SIG-M5 treated with dmso at 0.1 percent for 504 hours (cell line): ENCODE measurements at regions not wholly inside any gene's neighbourhood (a gene's known extent, or its start where the extent isn't known, plus 50 kb on each side); places are given as distances from the start of the nearest gene placed in this dataset.
"Not testable (repeated sequence)": the region's sequence is repeated elsewhere in the genome, so short reads cannot be mapped to it uniquely, and the experiment has no call there.

ENCODE experiments used
- DNase-seq: peaks from one replicate; lab custom pipeline; 2025; ENCODE audit not compliant: unreplicated experiment; lab: John Stamatoyannopoulos, UW

DNA sequence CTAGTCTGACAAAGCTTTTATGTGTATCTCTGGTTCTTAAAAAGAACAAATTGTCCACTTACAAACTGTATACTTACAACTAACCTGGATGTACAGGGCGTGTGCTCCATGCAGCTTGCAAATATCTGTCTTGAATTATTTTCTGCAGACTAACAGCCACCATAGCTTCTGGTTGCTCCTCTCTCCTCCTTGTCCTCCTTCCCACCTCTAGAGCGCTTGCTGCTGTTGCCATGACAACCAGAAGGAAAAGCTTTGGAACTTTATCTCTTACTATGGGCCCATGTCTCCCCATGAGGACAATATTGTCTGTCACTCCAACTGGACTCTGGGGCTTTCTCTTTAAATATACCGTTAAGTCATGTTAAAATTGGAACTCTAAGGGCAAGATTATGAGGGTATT lies 71.5 kb upstream of the DHX40 start:
- no peak for DNase-seq

DNA sequence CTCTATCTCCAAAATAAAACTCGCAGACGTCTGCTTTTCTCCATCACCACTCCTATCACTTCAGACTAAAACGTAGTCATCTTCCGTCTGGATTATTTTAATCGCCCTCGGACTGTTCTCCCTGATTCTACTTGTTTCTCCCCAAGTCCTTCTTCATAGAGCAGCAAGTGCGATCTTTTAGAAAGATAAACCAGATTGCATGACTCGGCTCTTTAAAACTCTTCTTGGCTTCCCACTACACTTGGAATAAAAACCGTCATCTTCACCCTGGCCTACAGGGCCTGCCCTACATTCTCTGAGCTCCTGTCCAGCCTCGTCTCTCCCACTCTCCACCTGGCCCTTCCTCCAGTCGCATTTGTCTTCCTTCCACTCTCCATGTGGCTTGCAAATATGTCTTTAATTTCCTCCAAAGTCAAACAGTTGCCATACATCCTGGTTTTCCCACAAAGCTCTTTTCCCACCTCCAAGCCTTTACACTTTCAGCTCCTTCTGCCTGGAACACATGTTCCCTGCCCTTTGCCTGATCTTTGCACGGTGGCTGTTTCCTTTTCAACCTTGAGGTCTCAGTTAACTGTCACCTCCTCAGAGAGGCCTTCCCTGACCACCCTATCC lies 70.5 kb upstream of the DHX40 start:
- DNase-seq, result no peak

DNA sequence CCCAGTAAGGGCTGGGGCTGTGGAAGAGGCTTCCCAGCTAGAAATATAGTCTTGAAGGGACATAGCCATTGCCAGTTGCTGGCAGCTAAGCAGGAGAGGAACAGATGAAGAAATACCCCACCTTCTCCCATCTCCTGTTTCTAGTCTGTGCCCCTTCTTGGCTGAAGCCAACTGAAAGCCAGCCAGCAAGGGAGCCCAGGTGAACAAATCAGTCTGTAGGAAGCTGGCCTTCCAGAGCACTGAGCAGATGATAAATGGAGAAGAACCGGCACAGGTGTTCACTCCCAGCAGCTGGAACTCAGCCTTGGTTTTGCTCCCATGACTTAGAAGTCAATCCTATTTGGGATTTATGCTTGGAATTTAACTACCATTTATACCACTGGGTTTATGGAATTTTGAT lies 69.2 kb upstream of the DHX40 start:
- DNase-seq, result no peak

DNA sequence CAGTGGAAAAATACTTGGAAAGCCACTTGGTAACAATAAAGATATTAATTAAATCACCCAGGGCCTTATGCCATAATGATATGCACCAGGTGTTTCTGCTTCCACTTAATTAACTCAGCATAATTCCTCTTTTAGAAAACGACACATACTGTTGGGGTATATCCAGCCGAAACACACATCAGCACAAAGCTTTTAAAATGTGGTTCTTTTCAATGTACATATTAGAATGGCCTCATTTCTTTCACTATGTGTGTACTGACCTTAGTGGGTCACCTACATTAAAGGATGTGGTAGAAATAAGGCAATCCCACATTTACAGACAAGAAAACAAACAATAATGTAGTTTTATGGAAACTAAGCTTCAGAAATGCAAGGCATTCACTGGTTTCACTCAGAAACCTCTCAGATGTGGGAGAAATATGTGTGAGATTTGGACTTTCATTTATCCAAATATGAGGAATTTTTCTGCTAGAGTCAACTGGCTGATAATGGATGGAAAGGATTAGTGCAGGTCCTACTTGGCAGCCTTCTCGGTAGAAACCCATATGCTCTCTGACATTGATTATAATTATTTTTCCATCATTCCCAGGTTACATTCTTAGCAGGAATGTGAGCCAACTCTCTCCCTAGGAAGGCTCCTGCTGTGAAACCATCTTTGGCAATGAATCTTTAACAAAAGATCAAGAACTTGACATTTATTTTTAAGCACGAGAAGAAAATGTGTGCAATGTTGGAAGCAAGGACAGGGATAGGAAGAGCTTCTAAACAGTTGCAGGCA lies 66.7 kb upstream of the DHX40 start:
- no peak for DNase-seq

DNA sequence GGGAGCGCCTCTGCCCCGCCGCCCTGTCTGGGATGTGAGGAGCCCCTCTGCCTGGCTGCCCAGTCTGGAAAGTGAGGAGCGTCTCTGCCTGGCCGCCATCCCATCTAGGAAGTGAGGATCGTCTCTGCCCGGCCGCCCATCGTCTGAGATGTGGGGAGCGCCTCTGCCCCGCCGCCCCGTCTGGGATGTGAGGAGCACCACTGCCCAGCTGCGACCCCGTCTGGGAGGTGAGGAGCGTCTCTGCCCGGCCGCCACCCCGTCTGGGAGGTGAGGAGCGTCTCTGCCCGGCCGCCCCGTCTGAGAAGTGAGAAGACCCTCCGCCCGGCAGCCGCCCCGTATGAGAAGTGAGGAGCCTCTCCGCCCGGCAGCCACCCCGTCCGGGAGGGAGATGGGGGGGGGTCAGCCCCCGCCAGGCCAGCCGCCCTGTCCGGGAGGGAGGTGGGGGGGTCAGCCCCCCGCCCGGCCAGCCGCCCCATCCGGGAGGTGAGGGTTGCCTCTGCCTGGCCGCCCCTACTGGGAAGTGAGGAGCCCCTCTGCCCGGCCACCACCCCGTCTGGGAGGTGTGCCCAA lies 65.2 kb upstream of the DHX40 start:
- not testable (repeated sequence) for DNase-seq

DNA sequence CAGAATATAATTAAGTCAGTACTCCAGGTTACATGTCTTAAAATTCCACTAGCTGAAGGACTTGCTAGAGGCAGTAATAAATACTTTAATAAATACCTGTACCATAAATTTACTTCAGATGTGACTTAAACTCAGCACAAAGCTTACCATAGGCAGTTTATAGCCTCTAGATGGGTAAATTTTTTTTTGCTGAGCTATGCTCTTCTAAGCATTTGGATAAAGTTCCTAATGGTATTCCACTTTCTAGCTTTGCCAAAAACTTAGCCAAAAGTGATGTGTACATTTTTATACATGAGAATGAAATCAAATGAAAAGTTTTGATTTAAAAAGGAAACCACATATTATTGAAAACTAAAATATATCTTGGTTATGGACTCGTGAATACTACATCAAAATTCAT lies 63.7 kb upstream of the DHX40 start:
- no peak for DNase-seq

DNA sequence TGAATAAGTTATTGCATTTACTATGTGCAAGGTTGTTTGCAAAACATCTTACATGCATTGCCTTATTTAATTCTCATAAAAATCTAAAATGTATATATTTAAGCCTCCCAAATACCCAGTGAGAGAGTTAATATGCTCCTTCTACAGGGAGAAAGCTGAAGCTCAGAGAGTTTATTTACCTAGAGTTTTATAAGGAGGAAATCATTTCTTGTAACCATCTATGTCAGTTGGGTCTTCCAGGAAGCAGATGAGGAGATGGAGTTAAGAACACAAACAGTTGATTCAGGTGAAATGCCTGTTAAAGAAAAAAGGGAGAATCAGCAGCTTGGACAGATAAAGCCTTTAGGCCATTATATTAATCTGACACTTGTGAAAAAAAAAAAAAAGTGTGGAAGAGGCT lies 62.6 kb upstream of the DHX40 start:
- DNase-seq, result no peak

DNA sequence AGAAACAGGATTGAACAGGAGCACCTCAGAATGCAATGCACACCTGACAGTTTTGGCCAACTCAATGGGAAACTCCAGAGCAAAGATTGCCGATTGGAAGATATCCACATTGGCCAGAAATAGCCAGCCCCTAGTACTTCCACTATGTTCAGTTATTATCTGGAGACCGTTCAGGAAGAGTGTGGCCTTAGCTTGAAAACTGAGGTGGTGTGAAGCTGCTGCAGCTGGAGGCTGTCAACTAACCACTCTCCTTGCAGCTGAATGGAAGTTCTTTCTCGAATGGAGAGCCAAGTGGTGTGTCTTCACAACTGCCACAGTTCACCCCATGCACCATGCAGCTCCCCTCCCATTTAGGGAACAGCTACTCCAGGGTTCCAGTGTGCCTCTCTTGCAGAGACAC lies 61.9 kb upstream of the DHX40 start:
- DNase-seq, result no peak

DNA sequence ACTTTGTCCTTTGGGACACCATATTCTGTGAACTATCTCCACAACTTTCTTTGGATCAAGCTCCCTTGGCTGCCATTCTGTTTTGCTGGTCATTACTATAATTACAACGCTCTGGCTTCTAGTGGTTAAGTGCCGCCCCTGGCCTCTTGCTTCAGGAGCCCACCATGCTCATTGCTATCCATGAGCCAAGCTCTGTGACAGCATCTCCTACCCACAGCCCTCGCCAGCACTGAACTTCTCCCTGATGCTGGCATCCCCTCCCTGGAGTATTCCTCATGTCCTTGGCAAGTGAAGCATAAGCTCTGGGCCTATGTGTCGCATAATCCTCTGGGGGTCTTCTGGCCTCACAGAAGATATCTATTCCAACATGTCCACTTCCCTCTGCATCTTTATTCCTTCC lies 60.6 kb upstream of the DHX40 start:
- no peak for DNase-seq

DNA sequence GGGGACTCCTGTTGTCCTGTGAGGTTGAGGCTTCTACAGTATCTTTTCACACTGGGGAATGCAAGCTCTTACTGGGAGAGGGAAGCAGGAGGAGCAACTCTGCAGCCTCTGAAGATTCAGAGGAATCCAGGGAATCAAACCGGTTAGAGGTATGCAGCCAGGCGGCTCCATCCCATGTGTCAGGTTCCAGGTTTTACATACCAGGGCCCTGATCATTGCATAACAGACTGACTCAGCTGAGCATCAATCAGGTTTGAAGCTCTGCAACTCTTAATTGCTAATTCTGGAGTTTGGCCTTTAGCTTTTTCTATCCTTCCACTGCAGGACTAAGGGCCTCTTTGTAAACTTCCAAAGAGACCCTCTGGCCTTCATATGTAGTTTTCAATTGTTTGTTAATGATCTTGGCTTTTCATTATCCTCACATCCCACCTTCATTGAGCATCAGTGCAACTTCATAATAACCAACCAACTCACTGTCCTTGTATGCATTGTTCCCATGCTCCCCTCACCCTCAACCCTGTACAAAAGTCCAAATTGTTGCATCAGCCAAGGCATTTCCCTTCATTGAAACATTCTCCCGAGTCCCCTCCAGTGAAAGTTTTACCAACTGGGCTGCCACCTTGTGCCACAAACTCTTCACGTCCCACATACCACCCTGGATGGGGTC lies 59.7 kb upstream of the DHX40 start:
- peak; percentile 66 for DNase-seq

DNA sequence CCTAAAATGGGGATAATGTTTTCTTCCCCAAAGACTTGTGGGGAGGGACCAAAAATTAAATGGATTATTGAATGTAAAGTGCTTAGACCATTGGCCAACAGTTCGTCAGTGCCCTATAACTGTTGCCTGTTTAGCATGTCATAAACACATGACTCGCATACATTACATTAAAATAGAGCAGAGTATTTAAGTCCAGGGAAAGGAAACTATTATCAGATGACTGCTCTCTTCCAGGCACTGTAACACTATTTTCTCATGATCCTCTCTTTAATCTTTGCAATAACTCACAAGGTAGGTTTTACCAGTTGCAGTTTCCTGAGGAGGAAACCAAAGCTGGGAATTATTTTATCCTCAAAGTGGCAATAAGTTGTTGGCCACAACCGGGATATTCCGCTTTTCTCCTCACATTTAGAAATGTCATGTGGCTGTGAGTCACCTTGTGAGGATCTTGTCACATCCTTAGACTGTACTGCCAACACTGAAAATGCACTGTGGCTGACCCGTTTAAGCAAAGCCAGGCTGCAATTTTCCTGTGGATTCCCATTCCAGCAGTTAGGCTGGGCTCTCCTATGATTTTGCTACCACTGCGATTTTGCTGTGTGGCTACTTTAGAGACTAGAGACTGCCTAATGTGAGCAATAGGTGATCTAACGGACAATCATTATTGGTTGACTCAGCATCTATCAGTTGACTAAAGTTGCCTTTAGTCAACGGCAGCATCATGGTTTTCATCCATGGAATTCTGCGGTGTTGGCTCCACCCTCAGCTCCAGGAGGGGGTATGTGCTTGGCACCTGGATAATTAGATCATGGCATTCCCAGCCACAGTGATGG lies 58.3 kb upstream of the DHX40 start:
- no peak for DNase-seq

DNA sequence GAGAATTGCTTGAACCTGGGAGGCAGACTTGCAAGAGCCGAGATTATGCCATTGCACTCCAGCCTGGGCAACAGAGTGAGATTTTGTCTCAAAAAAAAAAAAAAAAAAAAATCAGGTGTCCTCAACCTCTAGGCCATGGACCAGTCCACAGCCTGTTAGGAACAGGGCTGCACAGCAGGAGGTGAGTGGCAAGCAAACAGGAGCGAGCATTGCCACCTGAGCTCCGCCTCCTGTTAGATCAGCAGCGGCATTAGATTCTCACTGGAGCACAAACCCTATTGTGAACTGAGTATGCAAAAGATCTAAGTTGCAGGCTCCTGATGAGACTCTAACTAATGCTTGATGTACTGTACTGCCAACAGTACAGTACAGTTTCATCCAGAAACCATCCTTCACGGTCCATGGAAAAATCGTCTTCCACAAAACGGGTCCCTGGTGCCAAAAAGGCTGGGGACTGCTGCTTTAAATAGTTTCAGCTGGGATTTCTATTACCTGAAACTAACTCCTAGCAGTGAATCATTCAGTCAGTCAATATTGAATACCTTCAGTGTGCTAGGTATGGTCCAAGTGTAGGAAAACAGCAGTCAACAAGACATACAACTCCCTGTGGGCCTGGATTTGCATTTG lies 56.3 kb upstream of the DHX40 start:
- DNase-seq, result no peak

DNA sequence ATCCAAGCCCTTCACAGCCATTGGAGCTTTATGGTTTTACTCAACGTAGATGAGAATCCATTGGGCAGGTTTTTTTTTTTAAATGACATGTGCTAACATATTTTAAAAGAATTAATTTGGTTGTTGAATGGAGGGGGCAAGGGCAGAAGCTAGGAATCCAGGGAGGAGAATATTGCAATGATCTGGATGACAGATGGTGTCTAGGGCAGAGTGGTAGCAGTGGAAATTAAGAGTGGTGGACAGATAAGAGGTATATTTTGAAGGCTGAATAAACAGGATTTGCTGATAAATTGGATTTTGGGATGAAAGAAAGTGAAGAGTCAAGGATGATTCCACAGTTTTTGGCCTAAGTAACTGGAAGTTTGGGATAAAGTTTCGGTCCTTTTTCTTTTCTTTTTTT lies 54.8 kb upstream of the DHX40 start:
- DNase-seq, result no peak

DNA sequence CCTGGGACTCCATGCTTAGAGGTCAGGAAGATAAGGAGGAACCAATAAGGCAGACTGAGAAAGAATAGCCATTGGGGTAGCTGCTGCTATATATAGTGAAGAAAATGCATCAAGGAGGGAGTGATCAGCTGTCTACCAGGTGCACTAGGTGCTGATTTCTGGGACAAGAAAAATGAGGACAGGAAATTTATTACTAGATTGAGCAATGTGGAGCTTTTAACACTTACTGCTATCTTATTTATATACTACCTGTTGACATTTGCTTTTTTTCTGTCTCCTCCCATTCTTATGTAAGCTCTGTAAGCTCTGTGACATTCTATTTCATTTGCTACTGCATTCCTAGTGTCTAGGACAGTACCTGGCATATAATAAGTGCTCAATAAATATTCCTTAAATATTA lies 53.7 kb upstream of the DHX40 start:
- no peak for DNase-seq

DNA sequence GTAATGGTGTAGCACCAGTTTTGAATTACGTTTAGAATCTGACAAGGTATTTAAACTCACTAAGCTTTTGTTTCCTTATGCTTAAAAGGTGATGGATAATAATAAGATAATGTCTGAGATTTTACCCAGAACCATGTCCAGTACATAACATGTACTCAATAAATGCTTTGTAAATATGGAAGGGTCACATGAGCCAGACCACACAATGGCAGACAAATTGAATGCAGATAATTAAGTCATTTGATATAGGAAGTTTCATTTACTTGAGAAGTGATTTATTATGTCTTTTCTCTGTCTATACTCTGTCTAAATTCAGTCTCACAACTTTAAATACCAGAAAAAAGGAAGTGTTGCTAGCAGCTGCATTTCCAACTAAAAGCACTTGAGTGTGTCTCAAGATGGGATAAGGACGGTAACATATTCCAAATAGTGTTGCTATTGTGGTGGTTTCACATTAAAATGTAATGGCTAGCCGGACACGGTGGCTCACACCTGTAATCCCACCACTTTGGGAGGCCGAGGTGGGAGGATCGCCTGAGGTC lies 52.5 kb upstream of the DHX40 start:
- DNase-seq, result no peak

DNA sequence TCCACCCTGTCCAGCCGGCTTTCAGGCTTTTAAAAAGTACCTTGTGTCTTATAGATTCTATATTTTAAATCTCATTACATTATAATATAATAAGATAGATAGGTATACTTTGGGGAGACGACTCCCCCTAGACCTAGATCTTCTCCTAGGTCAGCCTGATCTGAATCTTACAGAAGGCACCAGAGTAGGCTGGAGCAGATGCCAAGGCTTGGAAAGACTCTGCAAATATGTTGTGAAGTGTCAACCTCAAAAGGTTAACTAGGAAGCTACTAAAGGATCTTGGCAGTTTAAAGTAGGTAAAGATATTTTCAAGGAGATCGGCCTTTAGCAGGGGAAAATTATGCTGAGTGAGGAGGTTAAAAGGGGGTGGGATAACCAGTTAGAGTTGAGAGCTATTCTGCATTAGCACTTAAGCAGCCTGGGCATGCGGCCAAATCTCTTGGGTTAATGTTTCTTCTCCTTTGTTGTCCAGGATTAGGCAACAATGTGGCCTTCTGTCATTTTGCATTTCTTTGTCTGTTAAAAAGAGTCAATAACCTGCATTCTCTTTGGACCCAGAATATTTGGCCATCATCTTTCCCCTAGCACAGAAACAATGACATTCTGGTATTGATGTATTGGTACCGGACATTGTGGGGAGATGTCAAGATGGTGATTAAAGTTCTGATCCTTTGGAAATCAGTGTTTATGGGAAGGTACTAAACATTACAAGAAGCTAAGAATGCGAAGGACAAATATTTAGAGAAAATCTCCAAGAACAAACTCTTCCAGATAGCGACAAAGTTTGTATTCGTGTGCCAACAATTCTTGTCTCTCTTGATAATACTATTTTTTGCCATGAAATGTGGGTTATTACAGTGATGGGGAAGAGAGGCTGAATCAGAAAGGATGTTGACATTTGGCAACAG lies 51.2 kb upstream of the DHX40 start:
- peak; percentile 76 for DNase-seq
